HEK293 (cell line): ENCODE measurements at regions not wholly inside any gene's neighbourhood (a gene's known extent, or its start where the extent isn't known, plus 50 kb on each side); places are given as distances from the start of the nearest gene placed in this dataset.

ENCODE experiments used
- CTCF ChIA-PET: fragments of 350-600 bp; formaldehyde crosslinking; extraction: SDS; loops from one replicate; lab custom pipeline; 2021; ENCODE audit warnings: antibody characterized with exemption; lab: Yijun Ruan, JAX
- POLR2A ChIA-PET: fragments of 300-600 bp; formaldehyde crosslinking; extraction: SDS; loops from one replicate; lab custom pipeline; 2020; ENCODE audit warnings: antibody characterized with exemption, inconsistent platforms; lab: Yijun Ruan, JAX
- H3K27ac ChIP-seq: fragments of 200-500 bp; sonication (Bioruptor generic); 2 replicates; pipeline ENCODE4 v1.5.1; 2014; ENCODE audit warnings: low read depth, low read length, control low read depth, inconsistent platforms; ENCODE audit errors: extremely low read depth
- H3K36me3 ChIP-seq, 2 experiments: fragments of 200-500 bp in 1 of 2; sonication (Bioruptor generic) in 1 of 2; 1 replicate in 1 of 2; 2 replicates in 1 of 2; pipeline ENCODE4 v1.5.1; 2014 to 2017; ENCODE audit warnings: inconsistent platforms in 2 of 2, low read length in 2 of 2; ENCODE audit not compliant: control insufficient read depth in 2 of 2, insufficient read depth in 1 of 2
- H3K4me1 ChIP-seq: fragments of 200-500 bp; sonication (Bioruptor generic); 2 replicates; pipeline ENCODE4 v1.5.1; 2014; ENCODE audit warnings: mild to moderate bottlenecking, low read length, inconsistent platforms; ENCODE audit not compliant: control insufficient read depth, insufficient read depth
- H3K4me3 ChIP-seq: 2 replicates; pipeline ENCODE4 v1.5.1; 2011; ENCODE audit warnings: low read depth, mild to moderate bottlenecking, control low read depth, low read length, moderate library complexity
- H3K9me3 ChIP-seq: fragments of 200-500 bp; sonication (Bioruptor generic); 2 replicates; pipeline ENCODE4 v1.5.1; 2014; ENCODE audit warnings: low read depth, low read length, inconsistent platforms; ENCODE audit not compliant: control insufficient read depth, insufficient read depth
- ATF2 ChIP-seq: fragments of 450-650 bp; formaldehyde crosslinking; IDR thresholded peaks from 2 replicates; pipeline ENCODE4 v1.5.1; 2016; ENCODE audit warnings: missing biosample characterization, missing genetic modification characterization, low read depth
- GFI1B ChIP-seq: fragments of 450-650 bp; formaldehyde crosslinking; IDR thresholded peaks from 2 replicates; pipeline ENCODE4 v1.5.1; 2016; ENCODE audit warnings: missing biosample characterization, missing genetic modification characterization
- HOXA7 ChIP-seq: sonication (generic); formaldehyde crosslinking; IDR thresholded peaks from 2 replicates; pipeline ENCODE4 v1.8.1; 2022; ENCODE audit warnings: missing genetic modification reagents, borderline replicate concordance
- KLF17 ChIP-seq: fragments of 450-650 bp; formaldehyde crosslinking; IDR thresholded peaks from 2 replicates; pipeline ENCODE4 v1.5.1; 2016; ENCODE audit warnings: missing biosample characterization, missing genetic modification characterization
- OSR2 ChIP-seq: fragments of 450-650 bp; formaldehyde crosslinking; IDR thresholded peaks from 2 replicates; pipeline ENCODE4 v1.5.1; 2016; ENCODE audit warnings: missing biosample characterization, missing genetic modification characterization
- PRDM1 ChIP-seq: fragments of 450-650 bp; formaldehyde crosslinking; IDR thresholded peaks from 2 replicates; pipeline ENCODE4; 2016; ENCODE audit warnings: missing biosample characterization, missing genetic modification characterization
- PRDM4 ChIP-seq: fragments of 450-650 bp; formaldehyde crosslinking; IDR thresholded peaks from 2 replicates; pipeline ENCODE4 v1.5.1; 2017; ENCODE audit warnings: missing biosample characterization, missing genetic modification characterization
- PRDM6 ChIP-seq: fragments of 450-650 bp; formaldehyde crosslinking; IDR thresholded peaks from 2 replicates; pipeline ENCODE4 v1.5.1; 2017; ENCODE audit warnings: missing biosample characterization, missing genetic modification characterization
- SP7 ChIP-seq: fragments of 450-650 bp; formaldehyde crosslinking; IDR thresholded peaks from 2 replicates; pipeline ENCODE4 v1.5.1; 2016; ENCODE audit warnings: missing biosample characterization, missing genetic modification characterization
- ZBTB17 ChIP-seq: fragments of 450-650 bp; formaldehyde crosslinking; IDR thresholded peaks from 2 replicates; pipeline ENCODE4 v1.5.1; 2016; ENCODE audit warnings: missing biosample characterization, missing genetic modification characterization
- ZNF132 ChIP-seq: fragments of 450-650 bp; formaldehyde crosslinking; IDR thresholded peaks from 2 replicates; pipeline ENCODE4 v1.5.1; 2017; ENCODE audit warnings: missing biosample characterization, missing genetic modification characterization, borderline replicate concordance
- ZNF362 ChIP-seq: fragments of 450-650 bp; formaldehyde crosslinking; IDR thresholded peaks from 2 replicates; pipeline ENCODE4 v1.5.1; 2016; ENCODE audit warnings: missing biosample characterization, missing genetic modification characterization
- ZNF529 ChIP-seq: fragments of 450-650 bp; formaldehyde crosslinking; IDR thresholded peaks from 2 replicates; pipeline ENCODE4 v1.5.1; 2017; ENCODE audit warnings: missing genetic modification characterization, missing biosample characterization; ENCODE audit not compliant: insufficient replicate concordance
- ZNF610 ChIP-seq: fragments of 450-650 bp; formaldehyde crosslinking; IDR thresholded peaks from 2 replicates; pipeline ENCODE4 v1.5.1; 2016; ENCODE audit warnings: missing biosample characterization, missing genetic modification characterization, borderline replicate concordance
- ZNF707 ChIP-seq: fragments of 450-650 bp; formaldehyde crosslinking; IDR thresholded peaks from 2 replicates; pipeline ENCODE4 v1.5.1; 2016; ENCODE audit warnings: missing biosample characterization, missing genetic modification characterization
- ZNF776 ChIP-seq: fragments of 450-650 bp; formaldehyde crosslinking; IDR thresholded peaks from 2 replicates; pipeline ENCODE4 v1.5.0; 2017; ENCODE audit warnings: missing biosample characterization, missing genetic modification characterization, borderline replicate concordance
- ZSCAN30 ChIP-seq: fragments of 450-650 bp; IDR thresholded peaks from 2 replicates; pipeline ENCODE4 v1.5.1; 2018; ENCODE audit warnings: missing biosample characterization, mild to moderate bottlenecking, missing genetic modification characterization, moderate library complexity
- ZXDB ChIP-seq: fragments of 450-650 bp; formaldehyde crosslinking; IDR thresholded peaks from 2 replicates; pipeline ENCODE4 v1.5.1; 2016; ENCODE audit warnings: missing biosample characterization, missing genetic modification characterization

- CTCF ChIA-PET, result interaction anchor here (0.5 kb wide), 1 partner anchor 659 kb away, joined by 5 read pairs; no protein-coding TSS in a partner anchor
These were observed 220.6 kb upstream of the ZFHX3 start for GRCh38 chr16:73268366-73268993.

GRCh38 chr16:73265935-73266334 lies 218.0 kb upstream of the ZFHX3 start:
- H3K4me1 ChIP-seq, result no peaks in the 10 kb centered on the region
- H3K4me3 ChIP-seq, result no peak overlapping the region
- H3K36me3 ChIP-seq, result no peaks in the 10 kb centered on the region
- ChIA-PET POLR2A (interaction anchor here (0.5 kb wide), 1 partner anchor 212 kb away, joined by 6 read pairs; no protein-coding TSS in a partner anchor), CTCF (no interaction called here)
- no peak overlapping the region for H3K27ac ChIP-seq
- no peaks in the 10 kb centered on the region for H3K9me3 ChIP-seq
- TF ChIP-seq PRDM1 (tag by site-specific recombination) (no peak), OSR2 (tag by site-specific recombination) (no peak), ZNF707 (no peak), GFI1B (no peak), ZXDB (tag by site-specific recombination) (no peak), ZNF132 (no peak), ZNF362 (tag by site-specific recombination) (no peak), KLF17 (no peak), PRDM4 (tag by site-specific recombination) (no peak), ZNF776 (tag by site-specific recombination) (no peak)

More at GRCh38 chr16:73268366-73268993, 220.6 kb upstream of the ZFHX3 start:
- no peak for TF ChIP-seq SP7
- TF ChIP-seq ZBTB17 (tag by site-specific recombination), result no peak
- no peak for TF ChIP-seq ZNF707
- no peak for TF ChIP-seq ATF2 (tag by site-specific recombination)
- TF ChIP-seq OSR2 (tag by site-specific recombination), result no peak
- TF ChIP-seq ZNF610 (tag by site-specific recombination), result no peak
- TF ChIP-seq ZNF529 (tag by site-specific recombination), result no peak
- no peak for TF ChIP-seq PRDM6 (tag by site-specific recombination)
- TF ChIP-seq HOXA7, result no peak
- no peak for TF ChIP-seq ZSCAN30 (tag by site-specific recombination)
- no peak for TF ChIP-seq PRDM4 (tag by site-specific recombination)
- H3K27ac ChIP-seq, result no peak overlapping the region
- POLR2A ChIA-PET, result no interaction called here
- no peaks in the 10 kb centered on the region for H3K9me3 ChIP-seq
- H3K4me3 ChIP-seq, result no peak overlapping the region
- H3K36me3 ChIP-seq, result no peaks in the 10 kb centered on the region
- no peaks in the 10 kb centered on the region for H3K4me1 ChIP-seq
